ENCODE measurements at regions not wholly inside any gene's neighbourhood (a gene's known extent, or its start where the extent isn't known, plus 50 kb on each side); places are given as distances from the start of the nearest gene placed in this dataset.

DNA sequence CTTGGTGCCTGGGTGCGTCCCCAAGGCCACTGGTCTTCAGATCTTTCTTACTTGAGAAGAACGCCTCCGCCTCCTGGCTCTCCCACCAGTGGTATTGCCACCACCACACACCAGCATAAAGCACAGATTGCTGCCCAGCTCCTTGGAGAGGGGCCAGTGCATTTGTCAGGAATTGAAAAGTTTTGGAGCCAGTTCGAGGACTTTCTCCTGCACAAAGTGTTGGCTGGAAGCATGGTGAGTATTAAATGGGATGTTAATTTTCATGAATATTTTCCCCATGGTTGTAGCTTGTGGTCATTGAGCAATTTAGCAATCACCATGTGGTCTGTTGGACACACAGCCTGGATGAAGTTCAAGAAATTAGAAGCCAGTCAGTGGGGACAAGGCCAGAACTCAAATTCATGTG is 684.6 kb upstream of the FANCL start:
- H3K36me3 ChIP-seq (ENCODE audit: control insufficient read depth in 1 of 2, insufficient read depth in 2 of 2, low read length in 2 of 2): no peaks in the 10 kb centered on the region
- no peaks in the 10 kb centered on the region for H3K4me1 ChIP-seq (ENCODE audit: control insufficient read depth in 1 of 2, insufficient read depth in 2 of 2, low read length in 2 of 2)
- no peaks in the 10 kb centered on the region for H3K9me3 ChIP-seq (ENCODE audit: control insufficient read depth in 1 of 2, low read length in 2 of 2)
- H3K27ac ChIP-seq (ENCODE audit: low read length): no peak overlapping the region
- no peaks in the 10 kb centered on the region for H3K27me3 ChIP-seq (ENCODE audit: low read depth, low read length)
- H3K4me3 ChIP-seq (ENCODE audit: low read depth in 1 of 2, low read length in 2 of 2): no peak overlapping the region

DNA sequence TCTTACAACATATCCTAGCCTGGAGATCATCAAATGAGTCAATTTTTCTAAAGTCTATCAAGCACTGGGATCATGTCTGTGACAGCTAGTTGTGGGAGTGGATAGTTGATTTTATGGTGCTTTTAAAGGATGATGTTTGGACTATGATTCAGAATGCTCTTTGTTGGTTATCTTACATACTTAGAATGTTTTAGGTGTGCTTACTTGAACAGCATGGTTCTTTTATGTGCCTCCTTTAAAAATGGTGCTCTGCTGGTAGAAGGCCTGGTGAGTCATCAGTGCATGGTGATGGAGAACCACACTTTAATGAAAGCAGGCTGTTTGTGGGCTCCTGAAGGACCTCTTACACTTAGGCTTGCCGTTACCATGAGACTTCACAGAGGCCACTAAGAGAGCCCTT is 682.7 kb upstream of the FANCL start:
- no peaks in the 10 kb centered on the region for H3K36me3 ChIP-seq (ENCODE audit: control insufficient read depth in 1 of 2, insufficient read depth in 2 of 2, low read length in 2 of 2)
- H3K4me3 ChIP-seq (ENCODE audit: low read depth in 1 of 2, low read length in 2 of 2): no peak overlapping the region
- H3K27ac ChIP-seq (ENCODE audit: low read length): no peak overlapping the region
- no peaks in the 10 kb centered on the region for H3K4me1 ChIP-seq (ENCODE audit: control insufficient read depth in 1 of 2, insufficient read depth in 2 of 2, low read length in 2 of 2)
- no peaks in the 10 kb centered on the region for H3K27me3 ChIP-seq (ENCODE audit: low read depth, low read length)
- H3K9me3 ChIP-seq (ENCODE audit: control insufficient read depth in 1 of 2, low read length in 2 of 2): no peaks in the 10 kb centered on the region

- Histone ChIP-seq H3K4me3 (ENCODE audit: low read depth in 1 of 2, low read length in 2 of 2) (no peak overlapping the region), H3K27me3 (ENCODE audit: low read depth, low read length) (no peaks in the 10 kb centered on the region), H3K27ac (ENCODE audit: low read length) (no peak overlapping the region), H3K36me3 (ENCODE audit: control insufficient read depth in 1 of 2, insufficient read depth in 2 of 2, low read length in 2 of 2) (no peaks in the 10 kb centered on the region), H3K9me3 (ENCODE audit: control insufficient read depth in 1 of 2, low read length in 2 of 2) (no peaks in the 10 kb centered on the region), H3K4me1 (ENCODE audit: control insufficient read depth in 1 of 2, insufficient read depth in 2 of 2, low read length in 2 of 2) (no peaks in the 10 kb centered on the region)
These were observed 681.1 kb upstream of the FANCL start for GRCh38 chr2:58922245-58922644.

GRCh38 chr2:58921676-58922075 is 680.6 kb upstream of the FANCL start:
- Histone ChIP-seq H3K27ac (ENCODE audit: low read length) (no peak overlapping the region), H3K27me3 (ENCODE audit: low read depth, low read length) (no peaks in the 10 kb centered on the region), H3K9me3 (ENCODE audit: control insufficient read depth in 1 of 2, low read length in 2 of 2) (no peaks in the 10 kb centered on the region), H3K36me3 (ENCODE audit: control insufficient read depth in 1 of 2, insufficient read depth in 2 of 2, low read length in 2 of 2) (no peaks in the 10 kb centered on the region), H3K4me1 (ENCODE audit: control insufficient read depth in 1 of 2, insufficient read depth in 2 of 2, low read length in 2 of 2) (no peaks in the 10 kb centered on the region), H3K4me3 (ENCODE audit: low read depth in 1 of 2, low read length in 2 of 2) (no peak overlapping the region)

GRCh38 chr2:58920001-58920400 is 678.9 kb upstream of the FANCL start:
- Histone ChIP-seq H3K27me3 (ENCODE audit: low read depth, low read length) (no peaks in the 10 kb centered on the region), H3K9me3 (ENCODE audit: control insufficient read depth in 1 of 2, low read length in 2 of 2) (no peaks in the 10 kb centered on the region), H3K4me3 (ENCODE audit: low read depth in 1 of 2, low read length in 2 of 2) (no peak overlapping the region), H3K27ac (ENCODE audit: low read length) (no peak overlapping the region), H3K4me1 (ENCODE audit: control insufficient read depth in 1 of 2, insufficient read depth in 2 of 2, low read length in 2 of 2) (no peaks in the 10 kb centered on the region), H3K36me3 (ENCODE audit: control insufficient read depth in 1 of 2, insufficient read depth in 2 of 2, low read length in 2 of 2) (no peaks in the 10 kb centered on the region)

- H3K36me3 ChIP-seq (ENCODE audit: control insufficient read depth in 1 of 2, insufficient read depth in 2 of 2, low read length in 2 of 2): no peaks in the 10 kb centered on the region
- no peak overlapping the region for H3K27ac ChIP-seq (ENCODE audit: low read length)
- no peaks in the 10 kb centered on the region for H3K9me3 ChIP-seq (ENCODE audit: control insufficient read depth in 1 of 2, low read length in 2 of 2)
- H3K4me3 ChIP-seq (ENCODE audit: low read depth in 1 of 2, low read length in 2 of 2): no peak overlapping the region
- H3K4me1 ChIP-seq (ENCODE audit: control insufficient read depth in 1 of 2, insufficient read depth in 2 of 2, low read length in 2 of 2): no peaks in the 10 kb centered on the region
- no peaks in the 10 kb centered on the region for H3K27me3 ChIP-seq (ENCODE audit: low read depth, low read length)
These were observed 678.2 kb upstream of the FANCL start for GRCh38 chr2:58919316-58919715.

- Histone ChIP-seq H3K4me1 (ENCODE audit: control insufficient read depth in 1 of 2, insufficient read depth in 2 of 2, low read length in 2 of 2) (no peaks in the 10 kb centered on the region), H3K27ac (ENCODE audit: low read length) (no peak overlapping the region), H3K36me3 (ENCODE audit: control insufficient read depth in 1 of 2, insufficient read depth in 2 of 2, low read length in 2 of 2) (no peaks in the 10 kb centered on the region), H3K27me3 (ENCODE audit: low read depth, low read length) (no peaks in the 10 kb centered on the region), H3K9me3 (ENCODE audit: control insufficient read depth in 1 of 2, low read length in 2 of 2) (no peaks in the 10 kb centered on the region), H3K4me3 (ENCODE audit: low read depth in 1 of 2, low read length in 2 of 2) (no peak overlapping the region)
These were observed 677.0 kb upstream of the FANCL start for GRCh38 chr2:58918141-58918540.

DNA sequence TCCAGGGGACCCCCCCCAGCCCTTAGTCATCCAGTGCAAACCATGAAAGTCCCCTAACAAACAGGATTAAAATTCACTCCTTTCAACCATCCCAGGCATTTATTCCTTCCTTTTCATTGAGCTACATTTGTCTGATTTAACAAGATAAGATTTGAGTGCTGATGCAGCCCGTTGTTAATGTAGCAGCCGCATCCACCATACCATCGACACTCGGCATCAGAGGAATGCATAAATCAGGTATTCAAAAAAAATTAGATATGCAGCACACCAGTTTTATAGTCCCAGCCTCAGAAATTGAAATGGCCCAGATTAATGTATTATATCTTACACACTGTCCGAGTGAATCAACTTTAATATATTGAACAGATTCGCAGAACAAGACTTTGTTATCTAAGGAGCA is 676.5 kb upstream of the FANCL start:
- Histone ChIP-seq H3K4me3 (ENCODE audit: low read depth in 1 of 2, low read length in 2 of 2) (no peak overlapping the region), H3K36me3 (ENCODE audit: control insufficient read depth in 1 of 2, insufficient read depth in 2 of 2, low read length in 2 of 2) (no peaks in the 10 kb centered on the region), H3K27me3 (ENCODE audit: low read depth, low read length) (no peaks in the 10 kb centered on the region), H3K27ac (ENCODE audit: low read length) (no peak overlapping the region), H3K4me1 (ENCODE audit: control insufficient read depth in 1 of 2, insufficient read depth in 2 of 2, low read length in 2 of 2) (no peaks in the 10 kb centered on the region), H3K9me3 (ENCODE audit: control insufficient read depth in 1 of 2, low read length in 2 of 2) (no peaks in the 10 kb centered on the region)

GRCh38 chr2:58916063-58916462 is 674.9 kb upstream of the FANCL start:
- no peaks in the 10 kb centered on the region for H3K27me3 ChIP-seq (ENCODE audit: low read depth, low read length)

GRCh38 chr2:58914733-58915505 is 673.8 kb upstream of the FANCL start:
- Histone ChIP-seq H3K27me3 (ENCODE audit: low read depth, low read length) (no peaks in the 10 kb centered on the region), H3K27ac (ENCODE audit: low read length) (no peak overlapping the region), H3K4me1 (ENCODE audit: control insufficient read depth in 1 of 2, insufficient read depth in 2 of 2, low read length in 2 of 2) (no peaks in the 10 kb centered on the region), H3K4me3 (ENCODE audit: low read depth in 1 of 2, low read length in 2 of 2) (no peak overlapping the region), H3K36me3 (ENCODE audit: control insufficient read depth in 1 of 2, insufficient read depth in 2 of 2, low read length in 2 of 2) (no peaks in the 10 kb centered on the region), H3K9me3 (ENCODE audit: control insufficient read depth in 1 of 2, low read length in 2 of 2) (no peaks in the 10 kb centered on the region)

More at GRCh38 chr2:58916063-58916462, 674.9 kb upstream of the FANCL start:
- no peak overlapping the region for H3K27ac ChIP-seq (ENCODE audit: low read length)
- H3K36me3 ChIP-seq (ENCODE audit: control insufficient read depth in 1 of 2, insufficient read depth in 2 of 2, low read length in 2 of 2): no peaks in the 10 kb centered on the region
- no peaks in the 10 kb centered on the region for H3K4me1 ChIP-seq (ENCODE audit: control insufficient read depth in 1 of 2, insufficient read depth in 2 of 2, low read length in 2 of 2)
- H3K9me3 ChIP-seq (ENCODE audit: control insufficient read depth in 1 of 2, low read length in 2 of 2): no peaks in the 10 kb centered on the region
- no peak overlapping the region for H3K4me3 ChIP-seq (ENCODE audit: low read depth in 1 of 2, low read length in 2 of 2)

DNA sequence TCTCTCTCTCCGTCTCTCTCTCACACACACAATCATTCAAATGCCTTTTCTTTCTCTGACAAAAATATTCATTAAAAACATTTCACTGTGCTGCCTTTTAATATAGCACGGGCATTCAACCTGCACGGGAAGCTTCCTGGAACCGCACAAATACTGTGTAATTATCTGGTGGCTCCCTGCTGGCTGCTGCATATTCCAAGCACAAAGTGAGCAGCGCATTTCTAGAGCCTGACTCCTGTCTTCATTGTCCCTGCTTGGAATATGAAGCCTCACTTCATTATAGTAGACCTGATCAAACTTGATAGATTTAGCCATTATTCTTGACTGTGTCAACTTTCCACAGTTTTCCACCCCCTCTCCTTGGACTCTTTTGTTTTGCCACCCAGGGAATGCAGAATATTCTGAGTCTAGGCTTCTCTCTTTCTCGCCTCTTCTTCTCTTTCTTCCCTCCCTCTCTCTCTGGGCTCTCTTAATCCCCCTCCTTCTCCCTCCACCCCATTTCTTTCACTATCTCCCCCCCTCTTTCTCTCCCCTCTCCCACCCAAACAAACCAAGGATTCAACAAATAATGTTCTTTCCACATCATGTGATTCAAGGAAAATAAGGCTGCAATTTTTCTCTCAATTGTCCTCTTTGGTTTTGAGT is 672.1 kb upstream of the FANCL start:
- no peaks in the 10 kb centered on the region for H3K36me3 ChIP-seq (ENCODE audit: control insufficient read depth in 1 of 2, insufficient read depth in 2 of 2, low read length in 2 of 2)
- no peaks in the 10 kb centered on the region for H3K4me1 ChIP-seq (ENCODE audit: control insufficient read depth in 1 of 2, insufficient read depth in 2 of 2, low read length in 2 of 2)
- H3K27me3 ChIP-seq (ENCODE audit: low read depth, low read length): no peaks in the 10 kb centered on the region
- H3K27ac ChIP-seq (ENCODE audit: low read length): no peak overlapping the region
- H3K9me3 ChIP-seq (ENCODE audit: control insufficient read depth in 1 of 2, low read length in 2 of 2): no peaks in the 10 kb centered on the region
- H3K4me3 ChIP-seq (ENCODE audit: low read depth in 1 of 2, low read length in 2 of 2): no peak overlapping the region

DNA sequence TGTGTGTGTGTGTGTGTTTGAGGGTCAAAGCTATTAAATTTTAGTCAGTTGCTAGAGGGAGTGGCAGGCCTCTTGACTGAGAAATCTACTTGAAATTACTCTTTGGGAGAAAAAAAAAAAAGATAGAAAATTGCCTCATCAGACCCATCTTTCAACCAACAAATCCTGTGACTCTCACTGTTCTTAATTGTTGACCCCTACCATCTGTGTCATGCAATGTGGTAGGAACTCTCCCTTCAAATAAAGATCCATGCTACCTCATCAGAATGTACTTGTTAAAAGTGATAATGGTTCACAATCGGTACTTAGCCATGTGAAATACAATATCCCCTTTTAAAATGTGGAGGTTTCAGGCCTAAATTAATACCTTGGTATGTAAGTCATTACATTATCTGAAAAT is 670.8 kb upstream of the FANCL start:
- Histone ChIP-seq H3K36me3 (ENCODE audit: control insufficient read depth in 1 of 2, insufficient read depth in 2 of 2, low read length in 2 of 2) (no peaks in the 10 kb centered on the region), H3K27me3 (ENCODE audit: low read depth, low read length) (no peaks in the 10 kb centered on the region), H3K9me3 (ENCODE audit: control insufficient read depth in 1 of 2, low read length in 2 of 2) (no peaks in the 10 kb centered on the region), H3K4me3 (ENCODE audit: low read depth in 1 of 2, low read length in 2 of 2) (no peak overlapping the region), H3K4me1 (ENCODE audit: control insufficient read depth in 1 of 2, insufficient read depth in 2 of 2, low read length in 2 of 2) (no peaks in the 10 kb centered on the region), H3K27ac (ENCODE audit: low read length) (no peak overlapping the region)
